NB4 (cell line): ENCODE measurements at regions not wholly inside any gene's neighbourhood (a gene's known extent, or its start where the extent isn't known, plus 50 kb on each side); places are given as distances from the start of the nearest gene placed in this dataset.
"Not testable (repeated sequence)": the region's sequence is repeated elsewhere in the genome, so short reads cannot be mapped to it uniquely, and the experiment has no call there.

ENCODE experiments used
- DNase-seq: peaks from one replicate; pipeline ENCODE4 v3.0.0; 2010; ENCODE audit warnings: low read depth
- H3K4me3 ChIP-seq: one replicate; pipeline ENCODE4 v1.5.1; 2011; ENCODE audit warnings: mild to moderate bottlenecking, low read depth, low read length, moderate library complexity
- CTCF ChIP-seq: IDR thresholded peaks from one replicate; pipeline ENCODE4 v1.5.1; 2012; ENCODE audit warnings: low read depth, low read length
- MAX ChIP-seq: IDR thresholded peaks from 2 replicates; pipeline ENCODE4 v1.6.1; 2011; ENCODE audit warnings: low read depth, low read length
- MYC ChIP-seq: IDR thresholded peaks from 2 replicates; pipeline ENCODE4 v1.6.1; 2011; ENCODE audit warnings: low read depth, low read length
- POLR2A ChIP-seq: IDR thresholded peaks from 2 replicates; pipeline ENCODE4 v1.6.1; 2011; ENCODE audit warnings: mild to moderate bottlenecking; ENCODE audit not compliant: insufficient read length; ENCODE audit errors: extremely low read depth

- TF ChIP-seq POLR2A: no peak
- no peak for DNase-seq
- no peak overlapping the region for H3K4me3 ChIP-seq
Observed at GRCh38 chr14:51353901-51354300, 113.9 kb downstream of the TMX1 start.

DNA sequence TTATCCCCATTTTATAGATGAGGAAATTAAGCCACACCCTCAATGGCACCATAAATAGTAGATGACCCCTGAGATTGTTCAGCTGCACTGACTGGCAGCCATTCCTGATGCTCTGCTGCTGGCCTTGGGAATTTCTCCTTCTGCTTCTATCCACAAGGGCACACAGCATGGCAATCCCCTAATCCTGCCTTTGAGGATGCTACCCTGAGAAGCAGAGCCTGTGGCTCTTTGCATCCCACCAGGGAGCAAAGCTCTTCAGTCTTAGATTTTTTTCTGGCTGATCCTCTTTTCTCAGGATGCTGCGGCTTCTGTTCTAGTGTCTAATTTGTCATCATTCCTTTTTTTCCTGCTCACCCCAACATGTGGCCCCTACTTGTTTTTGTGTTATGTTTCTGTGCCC, 114.8 kb downstream of the TMX1 start:
- DNase-seq: no peak
- TF ChIP-seq MAX: no peak
- no peak for TF ChIP-seq MYC
- TF ChIP-seq POLR2A: no peak
- no peak for TF ChIP-seq CTCF
- H3K4me3 ChIP-seq: no peak overlapping the region

DNA sequence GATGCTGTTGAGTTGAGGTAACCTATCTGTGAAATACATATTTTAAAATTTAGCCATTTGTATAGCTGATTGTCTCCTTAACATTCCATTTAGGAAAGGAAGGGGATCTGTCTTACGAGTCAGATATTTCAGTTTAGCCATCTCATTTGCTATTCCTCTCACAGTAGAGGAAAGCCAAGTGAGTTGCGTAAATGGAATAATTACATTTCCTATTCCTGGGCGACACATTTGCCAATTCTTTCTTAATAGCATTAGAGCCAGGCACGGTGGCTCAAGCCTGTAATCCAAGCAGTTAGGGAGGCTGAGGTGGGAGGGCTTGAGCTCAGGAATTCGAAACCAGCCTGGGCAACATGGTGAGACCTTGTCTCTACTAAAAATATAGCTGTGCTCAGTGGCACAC, 116.3 kb downstream of the TMX1 start:
- TF ChIP-seq MAX: no peak
- TF ChIP-seq MYC: no peak
- no peak for TF ChIP-seq CTCF
- TF ChIP-seq POLR2A: no peak
- H3K4me3 ChIP-seq: no peak overlapping the region

DNA sequence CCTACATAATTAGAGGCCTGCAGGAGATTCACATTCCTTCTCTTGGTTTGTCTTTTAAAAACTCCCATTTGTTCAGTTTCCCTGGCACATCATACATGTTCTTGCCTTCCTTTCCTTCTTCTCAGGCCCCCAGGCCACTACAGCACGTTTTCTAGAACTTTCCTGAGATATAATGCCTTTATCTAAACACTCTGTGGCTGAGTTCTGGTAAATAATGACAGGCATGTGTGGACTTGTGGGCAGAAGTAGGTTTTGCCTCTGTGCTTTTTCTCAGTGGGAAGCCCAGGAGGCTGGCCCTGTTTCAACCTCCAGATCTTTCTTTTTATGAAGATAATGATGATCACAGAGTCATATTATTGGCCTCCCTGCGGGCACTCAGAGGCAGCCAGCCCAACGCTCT, 117.2 kb downstream of the TMX1 start:
- no peak for DNase-seq
- no peak overlapping the region for H3K4me3 ChIP-seq
- TF ChIP-seq CTCF (no peak), POLR2A (no peak), MYC (no peak), MAX (no peak)

More for the DNA sequence above, 116.3 kb downstream of the TMX1 start:
- no peak for DNase-seq

GRCh38 chr14:51360592-51360991, 120.5 kb downstream of the TMX1 start:
- TF ChIP-seq POLR2A (no peak), MYC (no peak), MAX (no peak), CTCF (no peak)
- no peak overlapping the region for H3K4me3 ChIP-seq
- DNase-seq: no peak

GRCh38 chr14:51365241-51365965, 125.4 kb downstream of the TMX1 start:
- DNase-seq: no peak
- TF ChIP-seq CTCF (no peak), POLR2A (no peak), MYC (no peak), MAX (no peak)
- no peak overlapping the region for H3K4me3 ChIP-seq

DNA sequence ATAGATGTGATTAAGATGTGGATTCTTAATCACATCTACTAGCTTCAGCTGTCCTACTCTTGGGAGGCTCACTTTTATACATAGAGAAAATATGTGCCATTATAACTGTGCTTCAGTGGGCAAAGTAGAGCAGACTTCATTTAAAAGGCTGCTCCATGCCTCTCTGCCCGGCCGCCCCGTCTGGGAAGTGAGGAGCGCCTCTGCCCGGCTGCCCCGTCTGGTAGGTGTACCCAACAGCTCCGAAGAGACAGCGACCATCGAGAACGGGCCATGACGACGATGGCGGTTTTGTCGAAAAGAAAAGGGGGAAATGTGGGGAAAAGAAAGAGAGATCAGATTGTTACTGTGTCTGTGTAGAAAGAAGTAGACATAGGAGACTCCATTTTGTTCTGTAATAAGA, 126.4 kb downstream of the TMX1 start:
- not testable (repeated sequence) for DNase-seq, H3K4me3 ChIP-seq

DNA sequence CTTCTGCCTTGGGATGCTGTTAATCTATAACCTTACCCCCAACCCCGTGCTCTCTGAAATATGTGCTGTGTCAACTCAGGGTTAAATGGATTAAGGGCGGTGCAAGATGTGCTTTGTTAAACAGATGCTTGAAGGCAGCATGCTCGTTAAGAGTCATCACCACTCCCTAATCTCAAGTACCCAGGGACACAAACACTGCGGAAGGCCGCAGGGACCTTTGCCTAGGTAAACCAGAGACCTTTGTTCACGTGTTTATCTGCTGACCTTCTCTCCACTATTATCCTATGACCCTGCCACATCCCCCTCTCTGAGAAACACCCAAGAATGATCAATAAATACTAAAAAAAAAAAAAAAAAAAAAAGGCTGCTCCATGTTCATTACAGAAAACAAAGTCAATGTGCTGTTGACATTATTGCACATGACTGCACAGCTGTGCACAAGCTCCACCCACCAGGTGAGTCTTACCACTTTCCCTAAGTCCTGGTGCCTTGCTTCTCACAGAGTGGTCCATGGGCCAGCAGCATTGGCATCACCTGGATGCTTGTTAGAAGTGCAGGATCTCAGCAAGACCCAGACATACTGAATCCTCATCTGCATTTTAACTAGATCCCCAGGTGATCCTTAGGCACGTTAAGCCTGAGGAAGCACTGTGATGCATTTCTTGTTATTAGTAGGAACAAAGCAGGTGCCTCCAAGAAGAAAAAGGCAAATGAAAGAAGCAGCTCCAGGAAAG, 127.0 kb downstream of the TMX1 start:
- not testable (repeated sequence) for DNase-seq, H3K4me3 ChIP-seq
